ENCODE measurements at regions not wholly inside any gene's neighbourhood (a gene's known extent, or its start where the extent isn't known, plus 50 kb on each side); places are given as distances from the start of the nearest gene placed in this dataset.

- H3K9me3 ChIP-seq (replicated peaks; ENCODE audit: control insufficient read depth, insufficient read depth, low read length): no peaks in the 10 kb centered on the region
- no peak overlapping the region for H3K27ac ChIP-seq (ENCODE audit: insufficient read depth, low read depth, low read length)
- intact Hi-C loops (cut with micrococcal nuclease) (no loop called here), dilution Hi-C loops (cut with MboI; ENCODE audit: extremely low pct_ligation_motif_present, low sequenced_read_pairs) (no loop called here)
- no peak overlapping the region for H3K9ac ChIP-seq (replicated peaks; ENCODE audit: extremely low read depth, insufficient read depth, low read length)
- no peak for DNase-seq (ENCODE audit: low read depth, low spot score)
- no peaks in the 10 kb centered on the region for H4K20me1 ChIP-seq (replicated peaks; ENCODE audit: control insufficient read depth, extremely low read depth, insufficient read depth, low read length)
- no peaks in the 10 kb centered on the region for H3K4me1 ChIP-seq (ENCODE audit: control insufficient read depth, extremely low read depth, insufficient read depth, low read length)
- ChIA-PET CTCF (no interaction called here), POLR2A (no interaction called here)
- no peaks in the 10 kb centered on the region for H3K79me2 ChIP-seq (ENCODE audit: control insufficient read depth, insufficient read depth, low read length)
- no peak overlapping the region for H3K4me2 ChIP-seq (ENCODE audit: insufficient read depth, low read length)
- no peaks in the 10 kb centered on the region for H3K36me3 ChIP-seq (ENCODE audit: control insufficient read depth in 2 of 2, extremely low read depth in 1 of 2, insufficient read depth in 2 of 2, low read length in 2 of 2)
- BruUV-seq (replicated peaks): no TSS peak
- no peak for TF ChIP-seq CTCF (IDR thresholded peaks at IDR 0.05; ENCODE audit: extremely low read depth in 1 of 2, insufficient read depth in 1 of 2, low read depth in 1 of 2, low read length in 2 of 2)
- TF ChIP-seq FOS (IDR thresholded peaks at IDR 0.05; ENCODE audit: borderline replicate concordance, insufficient read depth, low read length): no peak
- no peak for TF ChIP-seq EZH2 (IDR thresholded peaks at IDR 0.05; ENCODE audit: borderline replicate concordance, low read depth, low read length, severe bottlenecking)
- no peak for TF ChIP-seq MYC (IDR thresholded peaks at IDR 0.05; ENCODE audit: low read depth, low read length)
- TF ChIP-seq GATA2 (IDR thresholded peaks at IDR 0.05; ENCODE audit: insufficient read depth, insufficient read length, low read depth, low read length): no peak
- TF ChIP-seq JUN (IDR thresholded peaks at IDR 0.05; ENCODE audit: borderline replicate concordance, insufficient read depth, insufficient read length, low read depth): no peak
- TF ChIP-seq POLR2AphosphoS5 (IDR thresholded peaks at IDR 0.05; ENCODE audit: insufficient read depth, low read depth, low read length): no peak
- TF ChIP-seq POLR2A (IDR thresholded peaks at IDR 0.05; ENCODE audit: low read depth, low read length): no peak
- TF ChIP-seq MAX (IDR thresholded peaks at IDR 0.05; ENCODE audit: insufficient read depth, insufficient read length): no peak
- no peaks in the 10 kb centered on the region for H3K9me1 ChIP-seq (replicated peaks; ENCODE audit: control insufficient read depth, extremely low read depth, insufficient read depth, low read length)
- no peak for FAIRE-seq
- no peaks in the 10 kb centered on the region for H3K27me3 ChIP-seq (ENCODE audit: control insufficient read depth in 2 of 2, insufficient read depth in 2 of 2, low read length in 2 of 2)
- no peak overlapping the region for H2AFZ ChIP-seq (ENCODE audit: low read depth, low read length)
- no peak overlapping the region for H3K4me3 ChIP-seq (replicated peaks in 1 of 3; ENCODE audit: insufficient read depth in 1 of 3, low read depth in 1 of 3, low read length in 3 of 3)
Measured at GRCh38 chr2:19272941-19273470, 85.4 kb downstream of the OSR1 start.

Data from endothelial cell of umbilical vein (primary cell).